ENCODE measurements at regions not wholly inside any gene's neighbourhood (a gene's known extent, or its start where the extent isn't known, plus 50 kb on each side); places are given as distances from the start of the nearest gene placed in this dataset.

GRCh38 chr11:98036810-98037209 is 983.9 kb upstream of the CNTN5 start:
- Histone ChIP-seq H3K27ac (no peak overlapping the region), H3K9me3 (peaks cover 4 to 5% of the 10 kb centered on the region in 2 donors), H3K27me3 (no peaks in the 10 kb centered on the region), H3K36me3 (no peaks in the 10 kb centered on the region), H3K4me1 (no peaks in the 10 kb centered on the region), H3K4me3 (no peak overlapping the region)
- DNase-seq: no peak
- intact Hi-C loops (cut with DNase I; ENCODE audit: low total_unique reads) (no loop called here), in situ Hi-C loops (cut with MboI; ENCODE audit: low pct_ligation_motif_present in 1 of 4, low pct_unique_long_range_greater_than_20kb in 1 of 4, low sequenced_read_pairs in 3 of 4) (loop anchor here in 1 of 4 donors (25.0 kb wide), 1 partner anchor 100 kb away; no protein-coding TSS in a partner anchor)
- TF ChIP-seq POLR2AphosphoS5 (IDR thresholded peaks at IDR 0.05) (no peak), EP300 (IDR thresholded peaks at IDR 0.05; ENCODE audit: low read depth) (no peak), POLR2A (IDR thresholded peaks at IDR 0.05) (no peak), CTCF (IDR thresholded peaks at IDR 0.05) (no peak)
- WGBS, 2 donors (ENCODE audit: low coverage in 1 of 2): 78 to 91% methylated on average over 5 of the region's 5 CpGs

GRCh38 chr11:98040061-98040808 is 980.5 kb upstream of the CNTN5 start:
- intact Hi-C loops (cut with DNase I; ENCODE audit: low total_unique reads) (no loop called here), in situ Hi-C loops (cut with MboI; ENCODE audit: low pct_ligation_motif_present in 1 of 4, low pct_unique_long_range_greater_than_20kb in 1 of 4, low sequenced_read_pairs in 3 of 4) (loop anchor here in 1 of 4 donors (25.0 kb wide), 1 partner anchor 97 kb away; no protein-coding TSS in a partner anchor)
- WGBS, 2 donors (ENCODE audit: low coverage in 1 of 2): 81 to 92% methylated on average over 4 of the region's 4 CpGs

GRCh38 chr11:98047647-98048046 is 973.1 kb upstream of the CNTN5 start:
- in situ Hi-C loops (cut with MboI; ENCODE audit: low pct_ligation_motif_present in 1 of 4, low pct_unique_long_range_greater_than_20kb in 1 of 4, low sequenced_read_pairs in 3 of 4): loop anchor here in 1 of 4 donors (25.0 kb wide), 1 partner anchor 90 kb away; no protein-coding TSS in a partner anchor
- 84 to 96% methylated on average over 3 of the region's 3 CpGs for WGBS, 2 donors (ENCODE audit: low coverage in 1 of 2)

More at GRCh38 chr11:98040061-98040808, 980.5 kb upstream of the CNTN5 start:
- Histone ChIP-seq H3K4me1 (no peaks in the 10 kb centered on the region), H3K27me3 (no peaks in the 10 kb centered on the region), H3K9me3 (peaks cover 0 to 5% of the 10 kb centered on the region in 2 donors), H3K36me3 (no peaks in the 10 kb centered on the region), H3K27ac (no peak overlapping the region), H3K4me3 (no peak overlapping the region)
- no peak for TF ChIP-seq EP300 (IDR thresholded peaks at IDR 0.05; ENCODE audit: low read depth)
- no peak for TF ChIP-seq CTCF (IDR thresholded peaks at IDR 0.05)
- TF ChIP-seq POLR2A (IDR thresholded peaks at IDR 0.05): no peak
- no peak for TF ChIP-seq POLR2AphosphoS5 (IDR thresholded peaks at IDR 0.05)
- no peak for DNase-seq

GRCh38 chr11:98053851-98054250 is 966.9 kb upstream of the CNTN5 start:
- 43 to 66% methylated on average over 2 of the region's 2 CpGs for WGBS, 2 donors (ENCODE audit: low coverage in 1 of 2)
- in situ Hi-C loops (cut with MboI; ENCODE audit: low pct_ligation_motif_present in 1 of 4, low pct_unique_long_range_greater_than_20kb in 1 of 4, low sequenced_read_pairs in 3 of 4) (no loop called here), intact Hi-C loops (cut with DNase I; ENCODE audit: low total_unique reads) (no loop called here)
- no peak overlapping the region for H3K27ac ChIP-seq
- no peaks in the 10 kb centered on the region for H3K27me3 ChIP-seq
- H3K9me3 ChIP-seq: no peaks in the 10 kb centered on the region
- H3K4me1 ChIP-seq: no peaks in the 10 kb centered on the region
- no peak for TF ChIP-seq POLR2AphosphoS5 (IDR thresholded peaks at IDR 0.05)
- TF ChIP-seq POLR2A (IDR thresholded peaks at IDR 0.05): no peak
- TF ChIP-seq EP300 (IDR thresholded peaks at IDR 0.05; ENCODE audit: low read depth): no peak
- no peak for TF ChIP-seq CTCF (IDR thresholded peaks at IDR 0.05)
- H3K4me3 ChIP-seq: no peak overlapping the region
- DNase-seq: no peak
- H3K36me3 ChIP-seq: no peaks in the 10 kb centered on the region

More at GRCh38 chr11:98047647-98048046, 973.1 kb upstream of the CNTN5 start:
- no peak overlapping the region for H3K27ac ChIP-seq
- H3K36me3 ChIP-seq: no peaks in the 10 kb centered on the region
- H3K27me3 ChIP-seq: no peaks in the 10 kb centered on the region
- no peak overlapping the region for H3K4me3 ChIP-seq
- TF ChIP-seq EP300 (IDR thresholded peaks at IDR 0.05; ENCODE audit: low read depth) (no peak), CTCF (IDR thresholded peaks at IDR 0.05) (no peak), POLR2AphosphoS5 (IDR thresholded peaks at IDR 0.05) (no peak), POLR2A (IDR thresholded peaks at IDR 0.05) (no peak)
- intact Hi-C loops (cut with DNase I; ENCODE audit: low total_unique reads): no loop called here
- H3K4me1 ChIP-seq: no peaks in the 10 kb centered on the region
- DNase-seq: no peak
- H3K9me3 ChIP-seq: no peaks in the 10 kb centered on the region
